H9 (cell line): ENCODE measurements at regions not wholly inside any gene's neighbourhood (a gene's known extent, or its start where the extent isn't known, plus 50 kb on each side); places are given as distances from the start of the nearest gene placed in this dataset.

Experiments used
- DNase-seq: peaks from one replicate; pipeline ENCODE4 v3.0.0-alpha.2; 2017
- H2AFZ ChIP-seq: one replicate; pipeline ENCODE4 v1.6.1; 2013; ENCODE audit warnings: mild to moderate bottlenecking, low read length, control low read depth, moderate library complexity
- H2AK5ac ChIP-seq: 2 replicates; pipeline ENCODE4 v1.6.1; 2013; ENCODE audit warnings: low read length, control low read depth, mixed read lengths; ENCODE audit not compliant: insufficient read length
- H2BK120ac ChIP-seq: one replicate; pipeline ENCODE4 v1.6.1; 2013; ENCODE audit warnings: low read depth, mild to moderate bottlenecking, low read length, control low read depth, inconsistent platforms; ENCODE audit not compliant: poor library complexity, severe bottlenecking
- H2BK12ac ChIP-seq: 2 replicates; pipeline ENCODE4 v1.6.1; 2013; ENCODE audit warnings: low read length, control low read depth, mixed read lengths, low read depth; ENCODE audit not compliant: insufficient read length
- H2BK15ac ChIP-seq: 2 replicates; pipeline ENCODE4 v1.6.1; 2013; ENCODE audit warnings: low read depth, low read length, control low read depth
- H2BK20ac ChIP-seq: one replicate; pipeline ENCODE4 v1.6.1; 2013; ENCODE audit warnings: low read depth, mild to moderate bottlenecking, low read length, control low read depth, inconsistent platforms; ENCODE audit not compliant: poor library complexity, severe bottlenecking
- H2BK5ac ChIP-seq: 2 replicates; pipeline ENCODE4 v1.6.1; 2013; ENCODE audit warnings: low read length, control low read depth, mixed read lengths; ENCODE audit not compliant: insufficient read length
- H3K14ac ChIP-seq: 2 replicates; pipeline ENCODE4 v1.6.1; 2013; ENCODE audit warnings: low read length, control low read depth; ENCODE audit not compliant: insufficient read depth
- H3K18ac ChIP-seq: 2 replicates; pipeline ENCODE4 v1.6.1; 2013; ENCODE audit warnings: low read depth, mild to moderate bottlenecking, mixed read lengths, low read length, control low read depth; ENCODE audit not compliant: insufficient read length
- H3K23ac ChIP-seq: 2 replicates; pipeline ENCODE4 v1.6.1; 2013; ENCODE audit warnings: low read length, control low read depth, mixed read lengths, low read depth; ENCODE audit not compliant: insufficient read length
- H3K23me2 ChIP-seq: 2 replicates; pipeline ENCODE4 v1.6.1; 2013; ENCODE audit warnings: low read depth, mild to moderate bottlenecking, mixed read lengths, low read length, control low read depth; ENCODE audit not compliant: insufficient read length, poor library complexity, severe bottlenecking
- H3K27ac ChIP-seq: 2 replicates; pipeline ENCODE4 v1.5.1; 2013; ENCODE audit warnings: low read length, control low read depth, mixed read lengths, low read depth; ENCODE audit not compliant: insufficient read length
- H3K27me3 ChIP-seq: 2 replicates; pipeline ENCODE4 v1.6.1; 2013; ENCODE audit warnings: low read length, control low read depth, inconsistent platforms; ENCODE audit not compliant: insufficient read depth
- H3K4ac ChIP-seq: 2 replicates; pipeline ENCODE4 v1.6.1; 2013; ENCODE audit warnings: low read depth, mild to moderate bottlenecking, control low read depth, inconsistent platforms, low read length, moderate library complexity
- H3K4me1 ChIP-seq: 2 replicates; pipeline ENCODE4 v1.6.1; 2013; ENCODE audit warnings: low read length, control low read depth, inconsistent platforms; ENCODE audit not compliant: insufficient read depth
- H3K4me2 ChIP-seq: 2 replicates; pipeline ENCODE4 v1.6.1; 2013; ENCODE audit warnings: low read length, control low read depth, mixed read lengths; ENCODE audit not compliant: insufficient read length, insufficient read depth
- H3K56ac ChIP-seq: 2 replicates; pipeline ENCODE4 v1.6.1; 2013; ENCODE audit warnings: low read depth, mild to moderate bottlenecking, mixed read lengths, low read length, control low read depth; ENCODE audit not compliant: insufficient read length
- H3K79me1 ChIP-seq: 2 replicates; pipeline ENCODE4 v1.6.1; 2013; ENCODE audit warnings: low read depth, mild to moderate bottlenecking, moderate library complexity, low read length, control low read depth, inconsistent platforms; ENCODE audit not compliant: insufficient read depth, poor library complexity, severe bottlenecking
- H3K79me2 ChIP-seq: 2 replicates; pipeline ENCODE4 v1.6.1; 2013; ENCODE audit warnings: low read length, control low read depth, inconsistent platforms; ENCODE audit not compliant: insufficient read depth
- H3K9ac ChIP-seq: 2 replicates; pipeline ENCODE4 v1.6.1; 2013; ENCODE audit warnings: low read length, control low read depth, mixed read lengths; ENCODE audit not compliant: insufficient read length; ENCODE audit errors: extremely low read depth
- H3K9me3 ChIP-seq: one replicate; pipeline ENCODE4 v1.6.1; 2013; ENCODE audit warnings: low read depth, low read length, inconsistent platforms; ENCODE audit not compliant: control insufficient read depth
- H3T11ph ChIP-seq: one replicate; pipeline ENCODE4 v1.6.1; 2013; ENCODE audit warnings: mild to moderate bottlenecking, low read length, control low read depth, inconsistent platforms
- H4K20me1 ChIP-seq: one replicate; pipeline ENCODE4 v1.6.1; 2013; ENCODE audit not compliant: control insufficient read depth, insufficient read length, insufficient read depth
- H4K5ac ChIP-seq: 2 replicates; pipeline ENCODE4 v1.6.1; 2013; ENCODE audit warnings: low read depth, mild to moderate bottlenecking, mixed read lengths, low read length, control low read depth; ENCODE audit not compliant: insufficient read length
- H4K8ac ChIP-seq: replicated peaks from 2 replicates; pipeline ENCODE4 v1.6.1; 2013; ENCODE audit warnings: low read length, control low read depth, mixed read lengths, low read depth; ENCODE audit not compliant: insufficient read length
- H4K91ac ChIP-seq: 2 replicates; pipeline ENCODE4 v1.6.1; 2013; ENCODE audit warnings: low read depth, mild to moderate bottlenecking, moderate library complexity, mixed read lengths, low read length, control low read depth; ENCODE audit not compliant: insufficient read length
- H3K27ac Mint-ChIP-seq, 3 experiments: 2 replicates in 2 of 3; 3 replicates in 1 of 3; pipeline ENCODE4 v1.8.0; 2020 to 2021; ENCODE audit warnings: mixed read lengths in 3 of 3, mild to moderate bottlenecking in 1 of 3, moderate library complexity in 1 of 3
- H3K27me3 Mint-ChIP-seq: 2 replicates; pipeline ENCODE4 v1.8.0; 2021; ENCODE audit warnings: low read depth, mild to moderate bottlenecking, moderate library complexity, mixed read lengths
- H3K36me3 Mint-ChIP-seq, 3 experiments: 2 replicates in 2 of 3; 3 replicates in 1 of 3; pipeline ENCODE4 v1.8.0; 2020 to 2021; ENCODE audit warnings: low read depth in 3 of 3, mixed read lengths in 3 of 3; ENCODE audit not compliant: insufficient read depth in 1 of 3
- H3K4me1 Mint-ChIP-seq, 2 experiments: 2 replicates each; pipeline ENCODE4 v1.8.0; 2020; ENCODE audit warnings: mixed read lengths in 2 of 2
- H3K4me3 Mint-ChIP-seq, 2 experiments: 2 replicates in 1 of 2; 3 replicates in 1 of 2; pipeline ENCODE4 v1.8.0; 2020 to 2021; ENCODE audit warnings: mild to moderate bottlenecking in 2 of 2, mixed read lengths in 2 of 2, moderate library complexity in 1 of 2
- H3K9me3 Mint-ChIP-seq, 2 experiments: 2 replicates in 1 of 2; 3 replicates in 1 of 2; pipeline ENCODE4 v1.8.0; 2020; ENCODE audit warnings: mild to moderate bottlenecking in 2 of 2, mixed read lengths in 2 of 2, moderate library complexity in 1 of 2
- WGBS: extraction: QIAGEN DNeasy Blood & Tissue Kit; methylation state at CpG from one replicate; pipeline ENCODE4 v1.1.7; 2013; ENCODE audit warnings: missing lambda C conversion rate, low lambda C conversion rate, mixed read lengths; ENCODE audit not compliant: insufficient read length; ENCODE audit errors: extremely low coverage; 5-methylcytosine and 5-hydroxymethylcytosine counted together
- TF ChIP-seq, protein P1 (sequence below): fragments of 200-600 bp; sonication (generic); conservative IDR thresholded peaks from 3 replicates; pipeline ENCODE4 v1.8.0; 2021; ENCODE audit warnings: antibody characterized with exemption, mild to moderate bottlenecking

DNA sequence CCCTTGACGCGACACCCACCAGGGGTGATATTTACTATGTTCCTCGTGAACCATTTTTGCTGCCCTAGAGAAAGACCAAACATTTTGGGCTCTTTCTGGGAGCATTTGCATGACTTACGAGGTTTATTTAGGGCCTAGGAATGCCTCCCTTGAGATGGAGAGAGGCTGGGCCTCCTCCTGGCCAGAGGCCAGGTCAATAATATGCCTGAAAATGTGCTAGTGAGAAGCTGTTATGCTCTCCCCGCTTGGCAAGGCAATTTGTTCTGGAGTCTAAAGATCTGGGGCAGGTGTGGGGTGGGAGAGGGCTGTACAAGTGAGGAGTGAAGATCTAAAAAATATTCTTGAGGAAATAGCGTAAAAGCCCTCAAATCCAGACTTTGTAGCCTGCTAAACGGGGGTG, 587.3 kb upstream of the CDH5 start:
- no peak overlapping the region for H2BK20ac ChIP-seq
- no peak overlapping the region for H2AFZ ChIP-seq
- Mint-ChIP-seq H3K9me3 (peaks cover 14 to 17% of the 10 kb centered on the region in 2 experiments), H3K27ac (no peak overlapping the region), H3K4me1 (peaks cover 12 to 18% of the 10 kb centered on the region in 2 experiments), H3K27me3 (no peaks in the 10 kb centered on the region; the same call in 1 of the 2 replicates), H3K36me3 (peaks cover 7 to 23% (median 21%) of the 10 kb centered on the region in 3 experiments; a peak in 6 of 7 replicates), H3K4me3 (no peak overlapping the region)
- H4K91ac ChIP-seq = no peak overlapping the region
- H3K4me2 ChIP-seq = no peak overlapping the region
- H3K79me1 ChIP-seq = no peaks in the 10 kb centered on the region
- H3K18ac ChIP-seq = no peak overlapping the region
- H3K4ac ChIP-seq = no peak overlapping the region
- no peaks in the 10 kb centered on the region for H3K27me3 ChIP-seq
- no peak overlapping the region for H4K5ac ChIP-seq
- peaks cover 3% of the 10 kb centered on the region; the same call in 1 of the 2 replicates for H3K4me1 ChIP-seq
- no peak overlapping the region for H3K9ac ChIP-seq
- no peak overlapping the region for H2BK120ac ChIP-seq
- no peak overlapping the region for H4K8ac ChIP-seq
- H3K14ac ChIP-seq = no peak overlapping the region
- H3K9me3 ChIP-seq = no peaks in the 10 kb centered on the region
- no peak overlapping the region for H2BK5ac ChIP-seq
- H4K20me1 ChIP-seq = no peaks in the 10 kb centered on the region
- H3K27ac ChIP-seq = no peak overlapping the region
- no peaks in the 10 kb centered on the region for H3K23me2 ChIP-seq
- no peak overlapping the region for H3K56ac ChIP-seq
- TF ChIP-seq, protein P1, sequence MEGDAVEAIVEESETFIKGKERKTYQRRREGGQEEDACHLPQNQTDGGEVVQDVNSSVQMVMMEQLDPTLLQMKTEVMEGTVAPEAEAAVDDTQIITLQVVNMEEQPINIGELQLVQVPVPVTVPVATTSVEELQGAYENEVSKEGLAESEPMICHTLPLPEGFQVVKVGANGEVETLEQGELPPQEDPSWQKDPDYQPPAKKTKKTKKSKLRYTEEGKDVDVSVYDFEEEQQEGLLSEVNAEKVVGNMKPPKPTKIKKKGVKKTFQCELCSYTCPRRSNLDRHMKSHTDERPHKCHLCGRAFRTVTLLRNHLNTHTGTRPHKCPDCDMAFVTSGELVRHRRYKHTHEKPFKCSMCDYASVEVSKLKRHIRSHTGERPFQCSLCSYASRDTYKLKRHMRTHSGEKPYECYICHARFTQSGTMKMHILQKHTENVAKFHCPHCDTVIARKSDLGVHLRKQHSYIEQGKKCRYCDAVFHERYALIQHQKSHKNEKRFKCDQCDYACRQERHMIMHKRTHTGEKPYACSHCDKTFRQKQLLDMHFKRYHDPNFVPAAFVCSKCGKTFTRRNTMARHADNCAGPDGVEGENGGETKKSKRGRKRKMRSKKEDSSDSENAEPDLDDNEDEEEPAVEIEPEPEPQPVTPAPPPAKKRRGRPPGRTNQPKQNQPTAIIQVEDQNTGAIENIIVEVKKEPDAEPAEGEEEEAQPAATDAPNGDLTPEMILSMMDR = no peak
- no CpG with 5 or more reads among the region's 7 CpGs for WGBS
- no peak overlapping the region for H3T11ph ChIP-seq
- H2BK12ac ChIP-seq = no peak overlapping the region
- no peak overlapping the region for H2BK15ac ChIP-seq
- DNase-seq = no peak
- no peak overlapping the region for H2AK5ac ChIP-seq
- H3K23ac ChIP-seq = no peak overlapping the region
- no peaks in the 10 kb centered on the region for H3K79me2 ChIP-seq
